GM18519 (cell line): ENCODE measurements at regions not wholly inside any gene's neighbourhood (a gene's known extent, or its start where the extent isn't known, plus 50 kb on each side); places are given as distances from the start of the nearest gene placed in this dataset.

Experiments
- ATAC-seq: cut with Tn5 transposase; IDR thresholded peaks from one replicate; pipeline ENCODE4 v1.9.1; 2021; ENCODE audit warnings: mild to moderate bottlenecking, moderate library complexity; ENCODE audit not compliant: unreplicated experiment, low FRiP score

DNA sequence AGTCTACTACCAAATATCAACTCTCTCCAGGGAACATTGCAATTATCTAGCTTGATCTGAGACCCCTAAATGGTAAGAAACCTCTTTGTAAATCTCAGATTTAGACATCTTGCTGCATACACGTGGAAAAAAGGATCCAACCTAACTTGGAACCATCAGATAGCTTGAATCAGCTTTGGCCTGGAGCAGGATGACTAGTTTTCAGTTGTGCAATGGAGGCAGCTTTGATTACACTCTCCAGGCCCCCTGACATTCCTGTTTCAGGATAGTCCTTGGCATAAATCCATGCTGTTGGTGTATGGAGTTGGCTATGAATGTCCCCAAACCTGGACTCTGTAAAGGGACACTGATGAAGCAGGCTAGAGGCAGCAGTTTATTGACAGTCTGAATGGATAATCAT, 1061.9 kb upstream of the TENM3 start:
- ATAC-seq: no peak

DNA sequence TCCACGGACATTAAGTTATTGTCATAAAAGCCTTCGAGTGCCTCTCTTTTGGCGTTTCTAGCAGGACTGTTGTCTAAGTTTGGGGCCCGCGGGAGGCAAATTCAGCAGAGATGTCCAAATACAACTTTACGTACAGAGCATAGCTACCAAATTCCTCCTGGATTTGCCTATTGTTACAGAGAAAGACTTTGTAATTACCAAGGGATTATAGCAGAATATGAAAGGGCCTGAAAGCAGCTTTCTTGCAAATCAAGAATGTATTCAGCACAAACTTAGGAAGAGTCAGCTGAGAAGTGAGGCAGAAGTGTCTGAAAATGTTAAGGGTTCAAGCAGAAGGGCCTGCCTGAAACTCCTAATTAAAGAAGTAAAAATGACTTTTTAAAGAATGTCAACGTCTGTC, 1053.5 kb upstream of the TENM3 start:
- ATAC-seq: no peak

DNA sequence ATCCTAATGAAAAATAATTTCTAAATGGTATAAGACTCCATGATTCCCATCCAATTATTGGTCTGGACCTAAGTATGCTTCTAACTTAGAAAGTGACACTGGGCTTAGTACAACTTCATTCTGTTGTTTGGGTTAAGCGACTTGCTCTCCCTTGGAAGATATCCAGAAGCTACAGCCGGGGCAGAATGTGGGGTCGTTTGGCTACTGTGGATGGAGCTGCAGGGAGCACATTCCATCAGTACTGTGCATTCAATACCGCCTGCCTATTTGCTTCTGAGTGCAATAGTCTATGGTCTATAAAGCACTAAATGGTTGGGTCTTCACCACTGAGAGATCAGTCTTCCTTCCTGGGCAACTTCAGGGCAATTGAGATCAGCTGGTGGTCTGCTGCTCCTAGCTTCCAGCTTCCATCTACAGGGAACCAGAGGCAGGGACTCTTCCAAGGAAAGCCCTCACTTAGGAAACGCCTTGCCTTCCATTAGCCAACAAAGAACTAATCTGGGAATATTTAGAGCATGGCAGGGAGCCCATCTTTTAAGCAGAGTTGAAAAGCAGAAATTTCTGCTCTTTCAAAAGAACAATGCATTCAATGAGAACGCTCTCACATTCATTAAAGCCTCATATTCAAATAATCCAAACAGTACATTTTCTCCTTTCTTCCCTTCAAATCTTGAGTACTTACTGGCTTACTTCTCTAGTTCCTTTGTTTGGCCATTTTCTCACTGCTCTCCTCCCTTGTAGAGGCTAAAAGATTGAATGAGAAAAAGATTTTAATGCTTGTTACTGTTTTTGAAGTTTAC, 1049.9 kb upstream of the TENM3 start:
- no peak for ATAC-seq

DNA sequence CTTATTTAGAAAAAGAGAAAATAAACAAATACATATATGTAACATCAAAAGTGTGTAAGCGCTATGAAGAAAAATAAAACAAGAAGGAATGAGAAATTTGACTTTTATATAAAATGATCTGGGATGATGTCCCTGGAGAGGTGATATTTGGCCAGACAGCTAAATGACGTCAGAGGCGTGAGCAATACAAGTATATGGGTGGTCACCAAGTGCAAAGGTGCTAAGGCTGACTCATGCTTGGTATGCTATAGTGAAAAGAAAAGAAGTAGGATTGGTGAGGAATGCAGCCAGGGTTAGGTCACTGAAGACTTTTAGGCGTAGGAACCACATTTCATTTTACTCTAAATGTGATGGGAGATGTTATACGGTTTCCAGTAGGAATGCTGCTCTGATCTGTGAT, 1049.1 kb upstream of the TENM3 start:
- ATAC-seq: no peak

DNA sequence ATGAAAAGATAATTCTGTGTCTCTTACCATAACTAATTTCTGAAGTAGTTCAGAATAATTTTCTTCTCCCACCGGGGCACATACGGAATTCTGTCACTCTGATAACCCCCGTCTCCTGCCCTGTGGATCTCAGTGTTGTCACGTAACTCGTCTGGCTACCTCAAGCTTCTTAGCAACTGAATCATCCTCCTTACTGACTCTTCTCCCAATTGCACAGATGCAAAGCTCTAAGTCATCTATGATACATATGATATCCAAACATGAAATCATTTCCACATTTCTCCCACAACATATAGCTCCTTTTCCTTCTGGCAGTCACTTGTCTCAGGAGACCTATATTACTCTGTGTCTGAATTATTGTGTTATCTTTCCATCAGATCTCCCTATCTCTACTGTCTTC, 1043.1 kb upstream of the TENM3 start:
- no peak for ATAC-seq

DNA sequence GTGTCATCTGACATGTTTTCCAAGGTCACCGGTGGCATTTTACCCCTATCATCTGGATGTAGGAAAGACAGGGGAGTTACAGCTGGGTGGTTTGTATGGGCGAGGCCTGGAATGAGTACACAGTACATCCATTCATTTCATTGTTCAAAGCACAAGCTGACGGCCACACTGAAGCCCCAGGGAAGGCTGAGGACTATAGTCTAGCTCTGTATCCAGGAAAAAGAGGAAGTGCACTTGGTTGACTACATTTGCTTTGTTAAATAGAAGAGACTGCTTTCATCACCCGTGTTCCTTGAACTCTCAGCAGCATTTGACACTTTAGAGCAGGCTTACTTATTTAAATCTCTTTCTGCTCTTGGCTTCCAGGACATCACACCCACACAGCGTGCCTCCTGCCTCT, 1041.0 kb upstream of the TENM3 start:
- no peak for ATAC-seq

DNA sequence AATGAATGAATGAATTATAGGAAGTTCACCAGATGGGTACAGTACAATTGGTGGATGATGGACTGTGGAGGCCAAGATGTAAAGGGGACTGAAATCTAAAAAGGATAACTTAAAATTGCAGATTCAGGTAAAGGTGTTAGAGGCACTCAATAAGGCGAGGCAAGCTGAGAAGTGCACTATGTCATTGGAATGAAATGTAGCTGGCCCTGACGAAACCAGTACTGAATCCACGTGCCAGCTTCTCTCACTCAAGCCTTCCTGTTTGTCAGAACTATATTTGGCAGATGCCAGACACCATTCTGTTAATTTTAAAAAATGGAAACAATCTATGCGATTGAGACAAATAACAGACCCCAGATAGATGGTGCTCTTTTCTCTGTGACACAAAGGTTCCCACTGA, 1039.1 kb upstream of the TENM3 start:
- no peak for ATAC-seq

DNA sequence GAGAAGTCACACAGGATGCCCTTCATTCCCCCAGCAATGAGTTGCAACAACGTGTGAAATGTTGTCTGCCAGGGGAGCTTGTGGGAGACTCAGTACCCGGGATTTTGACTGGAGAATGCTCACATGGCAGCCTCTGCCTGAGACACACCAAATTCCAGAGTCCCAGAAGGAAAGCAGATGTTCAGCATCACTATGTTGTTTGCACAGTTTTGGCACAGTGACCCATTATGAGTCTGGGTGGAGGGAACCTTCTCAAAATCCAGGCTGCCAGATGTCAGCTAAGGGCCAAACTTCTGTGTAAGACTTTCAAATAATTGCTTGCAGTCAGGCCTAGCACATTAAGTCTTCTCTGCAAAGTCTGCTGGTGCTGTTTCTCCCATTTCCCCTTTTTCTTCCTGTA, 1029.7 kb upstream of the TENM3 start:
- ATAC-seq: no peak

DNA sequence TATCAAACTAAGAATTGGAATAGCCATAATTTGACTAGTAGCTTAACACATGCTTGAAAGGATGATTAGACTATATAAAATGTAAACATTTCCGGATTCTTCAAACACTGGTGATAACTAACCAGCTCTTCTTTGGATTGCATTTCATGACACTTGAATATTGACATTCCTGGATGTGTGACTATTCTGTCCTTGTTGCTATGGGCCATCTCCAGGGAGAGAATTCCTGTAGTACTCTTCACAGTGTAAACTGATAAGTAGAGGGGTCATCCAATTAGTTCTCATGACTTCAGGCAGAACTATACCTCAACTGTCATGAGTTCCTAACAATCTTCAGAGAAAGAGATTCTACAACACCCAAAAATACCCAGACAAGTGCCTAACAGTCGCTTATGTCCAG, 1026.7 kb upstream of the TENM3 start:
- no peak for ATAC-seq

DNA sequence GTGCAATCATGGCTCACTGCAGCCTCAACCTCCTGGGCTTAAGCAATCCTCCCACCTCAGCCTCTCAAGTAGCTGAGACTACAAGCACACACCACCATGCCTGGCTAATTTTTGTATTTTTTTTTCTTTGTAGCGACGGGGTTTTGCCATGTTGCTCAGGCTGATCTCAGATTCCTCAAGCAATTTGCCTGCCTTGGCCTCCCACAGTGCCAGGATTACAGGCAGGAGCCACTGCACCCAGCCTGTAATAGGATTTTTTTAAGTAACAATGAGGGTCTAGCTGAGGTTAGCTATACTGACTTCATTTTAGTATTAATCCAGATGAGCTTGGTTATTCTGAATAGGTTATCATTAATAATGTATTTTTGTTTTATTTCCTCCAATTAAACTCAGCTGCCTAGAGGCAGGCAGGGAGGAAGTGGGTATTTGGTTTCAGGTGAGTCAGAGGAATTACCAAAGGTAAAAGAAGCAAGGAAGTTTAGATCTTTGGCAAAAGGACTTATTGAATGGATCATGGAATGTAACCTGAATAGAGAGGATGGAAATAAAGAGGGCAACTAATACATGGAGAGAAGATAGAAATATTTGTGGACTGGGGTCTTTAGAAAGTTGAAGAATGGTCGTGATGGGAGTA, 1023.3 kb upstream of the TENM3 start:
- ATAC-seq: no peak

DNA sequence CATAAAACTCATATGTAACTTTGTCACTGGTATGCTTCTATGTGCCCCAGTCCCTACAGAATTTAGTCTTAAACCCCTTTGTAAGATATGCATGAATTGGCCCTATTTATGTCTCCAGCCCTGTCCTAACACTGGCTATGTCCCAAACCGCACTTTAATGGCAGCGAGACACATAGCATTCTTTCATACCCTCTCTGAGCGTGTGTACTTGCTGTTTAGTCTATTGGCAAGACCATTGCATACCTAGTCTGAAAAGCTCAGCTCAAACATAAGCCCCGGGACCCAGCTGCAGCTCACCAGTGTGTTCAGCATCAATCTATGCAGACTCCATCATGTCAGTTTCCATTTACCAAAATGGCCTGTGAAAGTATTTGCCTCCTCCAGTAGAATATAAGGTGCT, 1018.4 kb upstream of the TENM3 start:
- ATAC-seq: no peak

DNA sequence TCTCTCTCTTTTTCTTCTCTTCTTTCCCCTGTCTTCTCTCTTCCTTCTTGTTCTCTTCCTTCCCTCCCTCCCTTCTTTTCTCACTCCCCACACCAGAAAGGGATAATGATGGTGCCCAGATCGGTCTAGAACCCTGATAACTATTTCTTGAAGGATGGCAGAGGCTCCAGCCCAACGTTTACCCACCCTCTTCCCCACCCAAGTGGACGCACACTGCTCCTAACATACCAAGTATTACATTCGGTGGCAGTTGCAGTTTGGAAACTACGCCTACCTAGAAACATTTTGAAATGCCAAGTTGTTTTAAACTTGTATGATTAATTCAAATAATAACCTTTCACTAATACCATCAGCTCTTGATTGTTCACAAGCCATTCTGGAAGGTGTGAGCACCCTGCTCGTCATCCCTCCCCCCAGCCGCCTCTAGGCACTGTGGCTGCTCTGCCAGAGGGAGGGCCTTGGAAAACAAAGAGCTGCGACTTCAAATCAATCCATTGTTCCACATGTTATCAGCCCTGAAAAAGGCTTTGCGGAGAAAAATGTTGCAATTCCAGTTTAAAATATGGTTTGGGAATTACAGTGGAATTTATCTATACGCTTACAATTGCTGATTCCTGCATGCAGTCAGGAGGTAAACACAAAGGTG, 1017.5 kb upstream of the TENM3 start:
- no peak for ATAC-seq

DNA sequence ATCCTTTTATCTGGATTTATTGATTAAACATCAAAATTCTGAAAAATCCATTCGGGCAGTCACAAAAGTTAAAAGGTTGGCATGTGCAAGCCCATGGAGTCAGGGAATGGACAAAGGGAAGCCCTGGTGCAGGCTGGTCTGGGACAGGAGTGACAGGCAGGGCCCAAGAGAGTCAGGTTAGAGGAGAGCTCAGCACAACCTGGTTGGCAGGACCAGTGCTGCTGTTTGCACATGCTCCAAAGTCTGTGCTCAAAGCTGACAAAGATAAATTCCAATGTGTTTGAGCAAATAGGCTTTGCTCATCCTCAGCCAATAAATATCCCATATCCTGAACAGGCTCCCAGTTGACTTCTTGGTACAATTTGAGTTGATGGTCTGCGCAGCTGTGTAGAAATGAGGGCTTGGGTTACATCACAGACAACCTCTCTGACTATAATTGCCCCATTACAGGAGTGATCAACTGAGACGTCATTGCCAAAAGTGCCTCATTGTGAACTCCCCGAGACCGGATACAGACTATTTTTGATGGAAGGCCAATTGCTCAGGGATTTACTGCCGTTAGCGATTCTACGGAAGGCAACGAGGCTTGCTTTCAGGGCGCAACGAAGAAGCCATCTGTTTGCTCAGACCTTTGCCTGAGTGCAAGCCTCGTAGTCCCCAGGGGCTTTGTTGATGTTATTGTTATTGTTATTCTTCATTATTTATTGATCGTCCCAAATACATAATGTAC, 1008.1 kb upstream of the TENM3 start:
- ATAC-seq: no peak

DNA sequence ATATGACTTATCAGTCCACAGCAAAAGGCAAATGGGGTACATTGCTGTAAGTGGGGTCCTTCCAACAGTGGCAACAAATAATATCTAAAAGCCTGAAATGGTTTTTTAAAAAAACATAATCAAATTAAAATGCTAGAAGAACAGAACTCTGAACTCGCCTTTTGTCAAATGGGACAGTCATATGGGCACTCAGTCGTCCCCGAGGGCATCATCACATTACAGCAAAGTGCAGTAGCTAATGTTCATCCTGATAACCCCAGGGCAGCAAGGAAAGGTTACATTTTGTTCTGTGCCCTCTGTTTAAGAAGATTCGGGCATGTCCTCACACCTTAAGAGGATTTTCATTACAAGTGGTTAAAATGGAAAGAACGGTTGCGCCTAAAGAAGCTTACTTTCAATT, 997.9 kb upstream of the TENM3 start:
- ATAC-seq: no peak

DNA sequence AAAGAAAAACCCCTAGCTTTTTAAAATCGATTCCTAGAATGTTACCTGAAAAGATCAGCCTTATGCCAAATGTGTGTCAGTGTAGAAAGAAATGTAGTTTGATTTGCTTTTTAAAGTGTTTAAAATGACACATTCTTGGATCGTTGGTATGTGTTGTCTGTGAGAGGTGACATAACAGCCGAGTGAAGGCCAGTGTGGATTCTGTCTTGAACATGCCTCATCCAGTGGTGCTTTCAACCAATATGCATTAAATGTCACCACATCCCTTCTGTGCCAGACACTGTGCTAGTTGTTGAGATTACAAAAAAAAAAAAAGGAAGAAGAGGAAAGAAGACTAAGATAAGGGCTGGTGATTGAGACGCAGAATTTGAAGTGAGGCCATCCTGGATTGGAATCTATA, 994.2 kb upstream of the TENM3 start:
- no peak for ATAC-seq

DNA sequence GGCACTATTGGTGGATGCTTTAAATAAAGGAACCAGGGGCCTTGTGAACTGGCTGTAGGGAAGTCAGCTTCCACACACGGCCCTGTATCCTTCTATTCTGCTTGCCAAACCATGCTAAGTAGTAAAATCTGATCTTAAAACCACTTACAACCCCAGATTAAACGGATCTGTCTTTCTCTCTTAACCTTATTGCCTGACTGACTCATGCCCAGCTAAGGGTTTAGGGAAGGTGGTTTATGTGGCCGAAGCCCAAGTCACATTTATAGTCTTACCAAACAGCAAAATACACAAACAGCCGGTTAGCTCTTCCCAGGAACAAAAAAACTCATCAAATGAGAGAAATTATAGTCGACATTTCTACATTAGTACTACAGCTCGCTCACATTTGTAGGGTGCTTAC, 988.4 kb upstream of the TENM3 start:
- no peak for ATAC-seq

DNA sequence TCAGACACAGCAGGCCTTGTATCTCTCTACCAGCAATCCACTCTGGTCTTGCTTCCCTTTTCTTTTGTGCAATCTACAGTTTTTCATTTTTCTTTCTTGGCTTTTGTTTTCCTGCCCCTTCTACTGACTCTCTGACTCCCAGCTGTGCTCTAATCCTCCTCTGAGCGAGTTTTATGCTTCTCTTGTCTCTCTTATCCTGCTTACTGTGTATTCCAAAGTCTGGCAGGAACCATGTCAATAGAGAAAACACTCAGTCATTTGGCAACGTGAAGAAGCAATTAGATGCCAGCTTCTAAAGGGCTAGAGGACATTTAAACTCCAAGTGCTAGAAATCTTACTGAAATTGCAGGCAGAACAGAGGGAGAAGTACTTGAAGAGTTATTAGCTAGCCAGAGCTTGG, 984.6 kb upstream of the TENM3 start:
- no peak for ATAC-seq

DNA sequence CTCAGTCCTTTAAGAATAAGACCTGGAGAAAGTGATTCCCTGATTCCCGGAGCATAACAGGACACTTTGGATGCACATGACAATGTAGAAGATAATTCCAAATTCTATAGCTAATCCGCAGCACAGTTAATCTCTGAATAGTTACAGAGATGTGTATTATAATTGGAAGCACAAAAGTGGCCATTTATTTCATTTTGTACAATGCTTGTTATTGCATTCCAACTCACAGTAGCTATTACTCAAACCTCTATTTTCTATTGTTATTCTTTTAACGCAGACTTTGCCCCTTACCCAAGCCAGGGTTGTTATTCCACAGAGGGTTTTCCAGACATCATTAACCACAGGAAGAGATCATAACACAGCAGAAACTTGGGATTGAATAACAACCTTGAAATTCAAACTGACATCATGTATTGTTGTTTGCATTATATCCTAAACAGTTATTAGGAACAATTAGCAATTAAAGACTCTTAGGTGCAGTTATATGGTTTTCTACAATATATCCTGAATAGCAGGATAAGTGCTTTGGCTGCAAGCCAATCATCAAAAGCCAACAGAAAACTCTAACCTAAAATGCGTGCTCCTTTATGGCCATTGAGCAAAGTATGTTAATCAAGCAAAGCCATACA, 984.0 kb upstream of the TENM3 start:
- ATAC-seq: no peak

DNA sequence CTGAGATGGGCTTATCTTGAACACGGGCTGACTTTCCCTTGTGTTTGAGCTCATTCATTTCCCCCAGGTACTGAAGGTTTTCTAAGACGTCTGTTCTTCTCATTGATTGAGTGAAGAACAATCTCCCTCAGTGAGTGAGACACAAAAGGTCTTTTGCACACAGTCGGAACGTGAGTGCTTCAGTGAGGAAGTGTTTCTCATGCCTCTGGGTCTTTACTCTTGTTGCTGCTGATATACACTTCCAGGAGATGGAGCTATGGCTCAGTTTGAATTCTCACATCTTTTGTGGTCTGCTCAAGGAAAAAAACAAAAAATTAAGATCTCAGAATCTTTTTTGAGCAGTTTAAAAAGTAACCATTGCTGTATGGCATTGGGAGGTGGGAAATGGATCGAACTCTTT, 981.9 kb upstream of the TENM3 start:
- ATAC-seq: no peak

DNA sequence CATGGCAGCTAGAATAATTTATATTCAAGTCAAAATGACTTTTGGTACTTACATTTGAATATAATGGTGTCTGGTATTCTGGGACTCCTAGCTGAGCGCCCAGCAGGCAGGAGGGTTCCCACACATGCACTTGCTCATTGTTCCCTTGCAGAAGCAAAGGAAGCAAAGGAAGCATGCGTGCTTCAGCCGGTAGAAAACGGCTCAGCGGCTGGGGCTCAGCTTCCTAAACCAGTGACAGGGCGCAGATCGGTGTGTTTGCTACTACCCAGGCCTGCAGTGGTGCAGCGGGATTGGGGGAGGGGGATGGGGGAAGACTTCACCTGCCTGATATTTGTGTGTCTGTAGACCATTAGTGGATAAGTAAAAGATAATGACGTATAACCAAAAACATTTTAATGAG, 978.3 kb upstream of the TENM3 start:
- no peak for ATAC-seq

DNA sequence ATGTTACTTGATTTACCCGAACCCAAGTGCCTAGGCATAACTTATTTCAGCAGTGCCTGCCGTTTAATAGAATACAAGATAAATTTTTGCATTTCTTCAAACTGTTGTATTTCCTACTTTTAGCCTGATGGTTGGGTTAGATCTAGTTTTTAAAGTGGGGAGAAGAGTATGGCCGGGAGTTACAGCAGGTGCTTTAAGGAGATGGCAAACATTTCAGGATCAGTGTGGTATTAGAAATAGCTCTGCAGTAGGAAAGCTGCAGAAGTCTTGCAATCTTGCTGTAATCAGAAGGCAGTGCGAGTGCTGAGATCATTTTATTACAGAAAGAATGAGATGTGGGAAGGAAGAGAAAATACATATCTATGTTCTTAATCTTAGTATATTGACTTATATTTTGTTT, 977.8 kb upstream of the TENM3 start:
- ATAC-seq: no peak
